HCT116 (cell line): ENCODE measurements at regions not wholly inside any gene's neighbourhood (a gene's known extent, or its start where the extent isn't known, plus 50 kb on each side); places are given as distances from the start of the nearest gene placed in this dataset.

Experiments
- EZH2 ChIP-seq: fragments of 200-600 bp; sonication (generic); IDR thresholded peaks from 2 replicates; pipeline ENCODE4 v1.6.1; 2017; ENCODE audit warnings: antibody characterized with exemption, mixed run types
- EZH2phosphoT487 ChIP-seq: fragments of 200-600 bp; IDR thresholded peaks from 2 replicates; pipeline ENCODE4 v1.6.1; 2018; ENCODE audit warnings: antibody characterized with exemption, borderline replicate concordance
- POLR2A ChIP-seq: IDR thresholded peaks from 2 replicates; pipeline ENCODE4 v1.7.0; 2011; ENCODE audit warnings: borderline replicate concordance; ENCODE audit not compliant: insufficient read depth, insufficient read length; ENCODE audit errors: extremely low read depth
- RAD21 ChIP-seq: IDR thresholded peaks from 2 replicates; pipeline ENCODE4 v1.6.1; 2012; ENCODE audit warnings: low read depth, mild to moderate bottlenecking
- SRF ChIP-seq: IDR thresholded peaks from 2 replicates; pipeline ENCODE4 v1.6.1; 2012; ENCODE audit warnings: low read depth
- YY1 ChIP-seq: IDR thresholded peaks from 2 replicates; pipeline ENCODE4 v1.6.1; 2011; ENCODE audit warnings: low read length, low read depth, moderate library complexity, mild to moderate bottlenecking; ENCODE audit not compliant: insufficient replicate concordance; ENCODE audit errors: extremely low read depth
- TF ChIP-seq, protein P1 (sequence below), 3 experiments: fragments of 200-600 bp in 1 of 3; sonication (generic) in 1 of 3; IDR thresholded peaks in 2 of 3; conservative IDR thresholded peaks in 1 of 3; 2 replicates each; pipeline ENCODE4 v1.5.1; 2012 to 2017; ENCODE audit warnings: low read depth in 2 of 3, low read length in 2 of 3, antibody characterized with exemption in 1 of 3, borderline replicate concordance in 1 of 3, control low read depth in 1 of 3, mild to moderate bottlenecking in 1 of 3, mixed read lengths in 1 of 3, mixed run types in 1 of 3, moderate library complexity in 1 of 3; ENCODE audit not compliant: insufficient read depth in 1 of 3
- TF ChIP-seq, protein P2 (sequence below): IDR thresholded peaks from 2 replicates; pipeline ENCODE4 v1.6.1; 2012; ENCODE audit warnings: low read depth
- TF ChIP-seq, protein P3 (sequence below): IDR thresholded peaks from 2 replicates; pipeline ENCODE4 v1.6.1; 2012

DNA sequence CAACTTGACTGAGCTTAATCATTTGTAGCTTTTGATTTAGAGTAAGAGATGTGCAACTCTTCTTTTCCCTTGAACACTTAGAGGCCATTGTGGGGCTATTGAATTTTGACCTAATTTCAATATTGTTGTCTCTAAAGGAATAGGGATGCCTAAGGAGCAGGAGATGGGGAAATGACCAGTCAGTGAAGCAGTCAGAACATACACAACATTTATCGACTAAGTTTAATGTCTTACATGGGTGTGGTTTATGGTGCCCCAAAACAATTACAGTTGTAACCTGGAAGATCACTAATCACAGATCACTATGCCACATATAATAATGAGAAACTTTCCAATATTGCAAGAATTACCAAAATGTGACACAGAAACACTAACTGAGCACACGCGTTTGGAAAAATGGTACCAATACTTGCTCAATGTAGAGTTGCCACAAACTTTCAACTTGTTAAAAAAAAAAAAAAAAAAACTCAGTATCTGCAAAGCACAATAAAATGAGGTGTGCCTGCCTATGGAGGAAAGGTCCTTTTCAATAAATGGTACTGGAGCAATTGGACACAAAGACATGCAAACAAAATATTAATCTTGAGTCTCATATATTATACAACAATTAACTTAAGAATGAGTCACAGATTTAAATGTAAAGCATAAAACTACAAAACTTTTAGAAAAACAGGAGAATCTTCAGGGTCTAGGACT lies 189.6 kb upstream of the RAD23B start:
- TF ChIP-seq EZH2phosphoT487 (no peak), EZH2 (no peak), YY1 (no peak), RAD21 (no peak), SRF (no peak), POLR2A (no peak)
- TF ChIP-seq, protein P1, sequence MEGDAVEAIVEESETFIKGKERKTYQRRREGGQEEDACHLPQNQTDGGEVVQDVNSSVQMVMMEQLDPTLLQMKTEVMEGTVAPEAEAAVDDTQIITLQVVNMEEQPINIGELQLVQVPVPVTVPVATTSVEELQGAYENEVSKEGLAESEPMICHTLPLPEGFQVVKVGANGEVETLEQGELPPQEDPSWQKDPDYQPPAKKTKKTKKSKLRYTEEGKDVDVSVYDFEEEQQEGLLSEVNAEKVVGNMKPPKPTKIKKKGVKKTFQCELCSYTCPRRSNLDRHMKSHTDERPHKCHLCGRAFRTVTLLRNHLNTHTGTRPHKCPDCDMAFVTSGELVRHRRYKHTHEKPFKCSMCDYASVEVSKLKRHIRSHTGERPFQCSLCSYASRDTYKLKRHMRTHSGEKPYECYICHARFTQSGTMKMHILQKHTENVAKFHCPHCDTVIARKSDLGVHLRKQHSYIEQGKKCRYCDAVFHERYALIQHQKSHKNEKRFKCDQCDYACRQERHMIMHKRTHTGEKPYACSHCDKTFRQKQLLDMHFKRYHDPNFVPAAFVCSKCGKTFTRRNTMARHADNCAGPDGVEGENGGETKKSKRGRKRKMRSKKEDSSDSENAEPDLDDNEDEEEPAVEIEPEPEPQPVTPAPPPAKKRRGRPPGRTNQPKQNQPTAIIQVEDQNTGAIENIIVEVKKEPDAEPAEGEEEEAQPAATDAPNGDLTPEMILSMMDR (IDR thresholded peaks at IDR 0.05 in 2 of 3, conservative IDR thresholded peaks at IDR 0.05 in 1 of 3; ENCODE audit: borderline replicate concordance in 1 of 3, insufficient read depth in 1 of 3, low read depth in 2 of 3, low read length in 2 of 3) = no peak
- TF ChIP-seq, protein P2, sequence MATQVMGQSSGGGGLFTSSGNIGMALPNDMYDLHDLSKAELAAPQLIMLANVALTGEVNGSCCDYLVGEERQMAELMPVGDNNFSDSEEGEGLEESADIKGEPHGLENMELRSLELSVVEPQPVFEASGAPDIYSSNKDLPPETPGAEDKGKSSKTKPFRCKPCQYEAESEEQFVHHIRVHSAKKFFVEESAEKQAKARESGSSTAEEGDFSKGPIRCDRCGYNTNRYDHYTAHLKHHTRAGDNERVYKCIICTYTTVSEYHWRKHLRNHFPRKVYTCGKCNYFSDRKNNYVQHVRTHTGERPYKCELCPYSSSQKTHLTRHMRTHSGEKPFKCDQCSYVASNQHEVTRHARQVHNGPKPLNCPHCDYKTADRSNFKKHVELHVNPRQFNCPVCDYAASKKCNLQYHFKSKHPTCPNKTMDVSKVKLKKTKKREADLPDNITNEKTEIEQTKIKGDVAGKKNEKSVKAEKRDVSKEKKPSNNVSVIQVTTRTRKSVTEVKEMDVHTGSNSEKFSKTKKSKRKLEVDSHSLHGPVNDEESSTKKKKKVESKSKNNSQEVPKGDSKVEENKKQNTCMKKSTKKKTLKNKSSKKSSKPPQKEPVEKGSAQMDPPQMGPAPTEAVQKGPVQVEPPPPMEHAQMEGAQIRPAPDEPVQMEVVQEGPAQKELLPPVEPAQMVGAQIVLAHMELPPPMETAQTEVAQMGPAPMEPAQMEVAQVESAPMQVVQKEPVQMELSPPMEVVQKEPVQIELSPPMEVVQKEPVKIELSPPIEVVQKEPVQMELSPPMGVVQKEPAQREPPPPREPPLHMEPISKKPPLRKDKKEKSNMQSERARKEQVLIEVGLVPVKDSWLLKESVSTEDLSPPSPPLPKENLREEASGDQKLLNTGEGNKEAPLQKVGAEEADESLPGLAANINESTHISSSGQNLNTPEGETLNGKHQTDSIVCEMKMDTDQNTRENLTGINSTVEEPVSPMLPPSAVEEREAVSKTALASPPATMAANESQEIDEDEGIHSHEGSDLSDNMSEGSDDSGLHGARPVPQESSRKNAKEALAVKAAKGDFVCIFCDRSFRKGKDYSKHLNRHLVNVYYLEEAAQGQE = no peak
- TF ChIP-seq, protein P3, sequence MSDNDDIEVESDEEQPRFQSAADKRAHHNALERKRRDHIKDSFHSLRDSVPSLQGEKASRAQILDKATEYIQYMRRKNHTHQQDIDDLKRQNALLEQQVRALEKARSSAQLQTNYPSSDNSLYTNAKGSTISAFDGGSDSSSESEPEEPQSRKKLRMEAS = no peak
